ENCODE measurements at regions not wholly inside any gene's neighbourhood (a gene's known extent, or its start where the extent isn't known, plus 50 kb on each side); places are given as distances from the start of the nearest gene placed in this dataset.

DNA sequence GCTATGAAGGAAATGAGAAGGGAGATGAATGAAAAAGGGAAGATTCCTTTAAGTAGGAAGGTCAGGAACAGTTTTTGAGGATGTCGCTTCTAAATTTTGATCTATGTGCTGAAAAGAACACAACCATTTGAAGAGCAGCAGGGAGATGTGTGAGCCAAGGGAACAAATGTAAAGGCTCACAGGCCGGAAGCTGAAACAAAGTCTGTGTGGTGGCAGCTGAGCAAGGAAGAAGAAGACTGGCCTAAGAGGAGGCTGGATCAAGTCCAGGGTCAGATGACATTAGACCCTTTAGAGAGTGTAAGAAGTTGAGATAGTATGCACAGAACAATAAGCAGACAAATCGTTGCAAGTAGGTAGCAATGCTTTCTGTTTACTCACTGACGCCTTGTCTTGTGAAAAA is 1631.4 kb upstream of the TENM4 start:
- TF ChIP-seq, protein P1, sequence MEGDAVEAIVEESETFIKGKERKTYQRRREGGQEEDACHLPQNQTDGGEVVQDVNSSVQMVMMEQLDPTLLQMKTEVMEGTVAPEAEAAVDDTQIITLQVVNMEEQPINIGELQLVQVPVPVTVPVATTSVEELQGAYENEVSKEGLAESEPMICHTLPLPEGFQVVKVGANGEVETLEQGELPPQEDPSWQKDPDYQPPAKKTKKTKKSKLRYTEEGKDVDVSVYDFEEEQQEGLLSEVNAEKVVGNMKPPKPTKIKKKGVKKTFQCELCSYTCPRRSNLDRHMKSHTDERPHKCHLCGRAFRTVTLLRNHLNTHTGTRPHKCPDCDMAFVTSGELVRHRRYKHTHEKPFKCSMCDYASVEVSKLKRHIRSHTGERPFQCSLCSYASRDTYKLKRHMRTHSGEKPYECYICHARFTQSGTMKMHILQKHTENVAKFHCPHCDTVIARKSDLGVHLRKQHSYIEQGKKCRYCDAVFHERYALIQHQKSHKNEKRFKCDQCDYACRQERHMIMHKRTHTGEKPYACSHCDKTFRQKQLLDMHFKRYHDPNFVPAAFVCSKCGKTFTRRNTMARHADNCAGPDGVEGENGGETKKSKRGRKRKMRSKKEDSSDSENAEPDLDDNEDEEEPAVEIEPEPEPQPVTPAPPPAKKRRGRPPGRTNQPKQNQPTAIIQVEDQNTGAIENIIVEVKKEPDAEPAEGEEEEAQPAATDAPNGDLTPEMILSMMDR (IDR thresholded peaks at IDR 0.05; ENCODE audit: extremely low read depth, insufficient read depth, missing control alignments): no peak
- no peak for DNase-seq (ENCODE audit: low spot score)
- in situ Hi-C loops (cut with MboI; ENCODE audit: low pct_unique_long_range_greater_than_20kb, low sequenced_read_pairs, unreplicated experiment): no loop called here

DNA sequence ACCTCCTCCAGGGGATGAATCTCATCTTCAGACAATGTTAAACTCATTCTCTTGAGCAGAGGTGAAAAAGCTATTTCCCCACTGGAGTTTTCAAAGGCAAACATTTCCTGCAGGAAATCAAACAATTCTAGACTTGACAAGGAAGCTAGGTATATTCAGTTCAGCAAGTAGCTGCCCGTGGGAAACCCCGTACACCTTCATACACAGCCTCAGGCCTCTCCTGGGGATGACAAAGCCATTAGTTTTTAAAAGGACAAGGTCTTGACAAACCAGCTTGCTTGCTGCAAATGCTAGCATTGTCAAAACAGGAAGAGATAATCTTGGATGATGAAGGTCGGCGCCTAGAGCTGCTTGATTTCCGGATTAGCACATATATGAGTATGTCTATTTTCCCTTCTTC is 1630.8 kb upstream of the TENM4 start:
- in situ Hi-C loops (cut with MboI; ENCODE audit: low pct_unique_long_range_greater_than_20kb, low sequenced_read_pairs, unreplicated experiment): no loop called here
- no peak for DNase-seq (ENCODE audit: low spot score)
- TF ChIP-seq, protein P1 (IDR thresholded peaks at IDR 0.05; ENCODE audit: extremely low read depth, insufficient read depth, missing control alignments): no peak

DNA sequence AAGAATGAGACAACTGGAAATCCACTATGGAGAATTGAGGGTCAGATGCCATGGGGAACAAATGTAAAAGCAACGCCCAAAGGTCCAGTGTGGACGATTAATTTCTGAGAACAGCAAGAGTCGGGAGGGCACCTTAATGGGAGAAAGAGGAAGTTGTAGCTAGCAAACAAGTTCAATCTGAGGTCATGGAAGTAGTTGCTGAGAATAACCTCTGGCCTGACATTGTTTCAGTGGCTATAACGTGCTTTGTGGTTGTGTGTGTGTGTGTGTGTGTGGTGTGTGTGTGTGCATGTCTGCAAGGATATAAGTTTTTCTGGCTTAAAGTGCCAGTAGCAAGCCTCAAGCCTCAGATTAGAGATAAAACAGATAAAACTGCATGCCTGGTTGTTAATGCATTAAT is 1630.1 kb upstream of the TENM4 start:
- TF ChIP-seq, protein P1 (IDR thresholded peaks at IDR 0.05; ENCODE audit: extremely low read depth, insufficient read depth, missing control alignments): no peak
- in situ Hi-C loops (cut with MboI; ENCODE audit: low pct_unique_long_range_greater_than_20kb, low sequenced_read_pairs, unreplicated experiment): no loop called here
- peak; percentile 4 for DNase-seq (ENCODE audit: low spot score)

DNA sequence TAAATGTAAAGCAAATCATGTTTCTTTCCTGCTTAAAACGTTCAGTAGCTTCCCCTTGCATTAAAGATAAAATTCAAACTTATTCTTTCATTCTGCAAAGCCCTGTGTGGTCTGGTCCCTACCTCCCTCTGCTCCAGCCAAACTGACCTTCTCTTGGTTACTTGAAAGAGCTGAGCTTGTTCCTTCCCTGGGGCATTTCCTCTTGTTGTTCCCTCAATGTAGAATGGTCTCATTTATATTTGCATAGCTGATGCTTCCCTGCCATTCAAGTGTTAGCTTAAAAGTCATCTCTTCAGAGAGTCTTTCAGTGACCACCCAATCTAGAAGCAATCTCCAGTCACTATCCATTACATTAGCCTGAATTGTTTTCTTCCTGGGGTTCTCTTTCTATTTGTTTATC is 1618.5 kb upstream of the TENM4 start:
- TF ChIP-seq, protein P1 (IDR thresholded peaks at IDR 0.05; ENCODE audit: extremely low read depth, insufficient read depth, missing control alignments): no peak
- in situ Hi-C loops (cut with MboI; ENCODE audit: low pct_unique_long_range_greater_than_20kb, low sequenced_read_pairs, unreplicated experiment): no loop called here
- no peak for DNase-seq (ENCODE audit: low spot score)

DNA sequence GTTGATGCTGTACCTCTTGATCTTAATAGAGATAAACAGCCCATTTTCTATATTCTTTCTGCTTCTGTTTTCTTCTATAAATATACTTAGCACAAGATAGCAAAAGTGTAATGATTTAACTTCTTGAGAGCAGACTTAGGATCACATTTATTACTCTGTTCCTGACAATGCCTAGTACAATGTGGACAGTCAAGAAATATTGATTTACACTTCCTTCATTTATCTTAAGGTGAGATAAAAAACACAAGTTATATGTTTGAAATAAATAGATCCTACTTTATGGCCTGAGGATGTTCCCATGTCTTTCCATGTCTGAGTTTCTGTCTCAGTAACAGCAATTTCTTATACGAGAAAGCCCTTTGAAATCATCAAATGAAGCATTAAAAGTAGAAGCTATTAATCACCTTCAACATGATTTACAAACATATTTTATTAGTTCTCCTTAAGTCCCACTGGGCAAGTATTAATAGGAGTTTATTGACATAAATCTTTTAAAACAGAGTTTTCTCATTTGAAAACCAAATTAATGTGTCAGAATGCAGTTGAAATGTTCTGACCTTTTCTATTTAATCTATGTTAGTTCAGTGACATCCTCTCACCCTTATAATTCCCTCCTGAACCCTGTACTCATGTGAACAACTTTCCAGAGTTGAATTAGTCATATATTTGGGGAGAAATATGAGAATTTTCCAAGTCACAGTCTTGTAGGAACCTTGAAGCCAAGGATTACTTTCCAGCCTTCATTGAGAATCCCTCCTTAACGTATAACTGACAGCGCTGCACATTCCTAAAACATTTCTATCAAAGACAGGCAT is 1611.7 kb upstream of the TENM4 start:
- no peak for DNase-seq (ENCODE audit: low spot score)
- TF ChIP-seq, protein P1 (IDR thresholded peaks at IDR 0.05; ENCODE audit: extremely low read depth, insufficient read depth, missing control alignments): no peak
- in situ Hi-C loops (cut with MboI; ENCODE audit: low pct_unique_long_range_greater_than_20kb, low sequenced_read_pairs, unreplicated experiment): no loop called here

DNA sequence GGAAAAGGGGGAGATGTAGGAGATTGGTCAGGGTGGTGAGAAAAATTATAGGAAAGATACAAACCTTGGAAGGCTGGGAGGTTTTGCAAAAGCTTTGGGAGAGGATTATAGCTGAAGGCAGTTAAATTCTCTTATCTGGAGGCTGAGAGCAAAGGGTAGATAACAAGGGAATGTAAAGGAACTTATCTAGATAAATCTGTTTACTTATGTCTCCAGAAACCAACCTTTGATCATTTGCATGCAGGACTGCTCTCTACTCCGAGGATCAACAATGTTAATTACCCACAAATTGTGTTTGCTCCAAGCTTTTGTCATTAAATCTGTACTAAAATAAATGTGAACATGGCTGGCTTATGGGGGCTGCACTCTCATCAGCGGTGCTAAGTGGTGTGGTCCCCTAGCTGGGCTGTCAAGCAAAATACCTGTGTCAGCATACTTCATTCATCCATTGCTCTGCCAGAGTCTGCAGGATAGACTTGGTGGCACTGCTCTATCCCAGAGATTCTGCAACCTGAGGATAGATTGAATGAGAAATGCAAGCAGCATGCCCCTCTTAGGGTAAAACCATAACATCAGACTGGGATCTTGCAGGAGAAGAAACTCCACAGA is 1599.2 kb upstream of the TENM4 start:
- no peak for DNase-seq (ENCODE audit: low spot score)
- TF ChIP-seq, protein P1 (IDR thresholded peaks at IDR 0.05; ENCODE audit: extremely low read depth, insufficient read depth, missing control alignments): no peak
- in situ Hi-C loops (cut with MboI; ENCODE audit: low pct_unique_long_range_greater_than_20kb, low sequenced_read_pairs, unreplicated experiment): no loop called here

Measured in GM13977 (cell line).